DMS 273 treated with DMSO at 0.1 percent for 48 hours (cell line): ENCODE measurements at regions not wholly inside any gene's neighbourhood (a gene's known extent, or its start where the extent isn't known, plus 50 kb on each side); places are given as distances from the start of the nearest gene placed in this dataset.
"Not testable (repeated sequence)": the region's sequence is repeated elsewhere in the genome, so short reads cannot be mapped to it uniquely, and the experiment has no call there.

Experiments
- DNase-seq: peaks from one replicate; lab custom pipeline; 2025; lab: John Stamatoyannopoulos, UW

DNA sequence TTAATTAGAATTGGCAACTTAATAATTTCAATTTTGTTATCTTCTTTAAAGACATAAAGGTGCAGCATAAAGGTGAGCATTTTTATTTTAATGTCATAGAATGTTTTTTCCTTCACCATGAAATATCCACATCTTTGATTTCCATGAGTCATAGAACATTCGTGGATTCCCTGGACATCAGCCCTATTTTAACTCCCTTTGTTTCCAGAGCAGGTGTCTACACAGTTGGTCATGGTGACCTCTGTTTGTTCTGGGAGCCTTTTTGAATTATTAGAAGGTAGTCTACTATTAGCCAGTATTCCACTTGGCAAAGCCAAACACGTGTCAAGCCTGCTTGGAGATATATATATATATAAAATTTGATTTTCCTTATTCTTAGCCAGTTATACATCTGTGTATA, 572.9 kb downstream of the LTN1 start:
- DNase-seq = no peak

- no peak for DNase-seq
These were observed 573.8 kb downstream of the LTN1 start for GRCh38 chr21:28418726-28419514.

- DNase-seq = no peak
These were observed 582.4 kb downstream of the LTN1 start for GRCh38 chr21:28410256-28410655.

DNA sequence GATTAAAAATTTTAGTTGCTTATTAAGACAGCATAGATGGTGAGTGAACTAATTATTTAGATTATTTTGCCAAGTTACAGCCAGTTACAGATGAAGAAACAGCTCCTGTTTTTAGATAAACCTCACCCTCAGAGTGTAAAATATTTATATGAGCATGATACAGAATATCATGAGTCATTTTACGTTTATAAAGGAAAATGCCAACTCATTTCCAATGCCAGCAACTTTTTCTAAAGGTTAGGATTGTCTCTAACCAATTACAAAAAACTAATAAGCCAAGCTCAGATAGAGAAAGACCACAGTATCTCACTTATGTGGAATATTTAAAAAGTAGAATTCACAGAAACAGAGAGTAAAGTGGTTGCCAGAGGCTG, 590.1 kb downstream of the LTN1 start:
- no peak for DNase-seq

- DNase-seq = no peak
These were observed 595.6 kb downstream of the LTN1 start for GRCh38 chr21:28397040-28397439.

DNA sequence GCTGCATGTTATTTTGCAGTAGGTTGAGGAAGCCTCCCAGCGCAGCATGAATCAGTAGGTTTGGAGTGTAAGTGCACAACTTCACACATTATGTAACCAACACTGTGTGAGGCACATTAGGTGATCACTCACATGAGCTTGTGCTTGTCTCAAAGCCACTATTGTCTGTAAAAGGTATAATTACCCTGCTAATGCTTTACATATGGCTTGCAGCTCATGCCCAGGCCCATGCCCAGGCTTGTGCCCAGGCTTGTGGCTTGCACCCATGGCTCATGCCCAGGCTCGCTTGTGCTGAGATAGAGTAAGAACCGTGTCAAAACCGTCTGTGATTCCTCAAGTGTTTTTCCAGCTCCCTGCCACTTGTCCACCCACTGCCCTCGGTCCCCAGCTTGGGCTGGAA, 596.3 kb downstream of the LTN1 start:
- DNase-seq = no peak

DNA sequence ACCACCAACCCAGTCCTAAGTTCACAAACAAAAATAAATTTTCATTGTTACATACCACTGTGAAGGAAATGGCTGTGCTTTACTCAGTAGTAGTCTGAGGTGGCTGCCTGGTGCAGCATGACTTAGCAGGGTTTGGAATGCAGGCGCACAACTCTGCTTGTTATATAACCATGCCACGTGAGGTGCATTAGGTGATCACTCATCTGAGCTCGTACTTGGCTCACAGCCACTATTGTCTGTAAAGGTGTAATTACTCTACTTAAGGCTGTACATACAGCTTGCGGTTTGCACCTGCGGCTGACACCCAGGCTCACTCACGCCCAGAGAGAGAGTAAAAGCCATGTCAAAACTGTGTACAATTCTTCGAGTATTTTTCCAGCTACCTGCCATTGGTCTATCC, 599.4 kb downstream of the LTN1 start:
- DNase-seq = no peak

DNA sequence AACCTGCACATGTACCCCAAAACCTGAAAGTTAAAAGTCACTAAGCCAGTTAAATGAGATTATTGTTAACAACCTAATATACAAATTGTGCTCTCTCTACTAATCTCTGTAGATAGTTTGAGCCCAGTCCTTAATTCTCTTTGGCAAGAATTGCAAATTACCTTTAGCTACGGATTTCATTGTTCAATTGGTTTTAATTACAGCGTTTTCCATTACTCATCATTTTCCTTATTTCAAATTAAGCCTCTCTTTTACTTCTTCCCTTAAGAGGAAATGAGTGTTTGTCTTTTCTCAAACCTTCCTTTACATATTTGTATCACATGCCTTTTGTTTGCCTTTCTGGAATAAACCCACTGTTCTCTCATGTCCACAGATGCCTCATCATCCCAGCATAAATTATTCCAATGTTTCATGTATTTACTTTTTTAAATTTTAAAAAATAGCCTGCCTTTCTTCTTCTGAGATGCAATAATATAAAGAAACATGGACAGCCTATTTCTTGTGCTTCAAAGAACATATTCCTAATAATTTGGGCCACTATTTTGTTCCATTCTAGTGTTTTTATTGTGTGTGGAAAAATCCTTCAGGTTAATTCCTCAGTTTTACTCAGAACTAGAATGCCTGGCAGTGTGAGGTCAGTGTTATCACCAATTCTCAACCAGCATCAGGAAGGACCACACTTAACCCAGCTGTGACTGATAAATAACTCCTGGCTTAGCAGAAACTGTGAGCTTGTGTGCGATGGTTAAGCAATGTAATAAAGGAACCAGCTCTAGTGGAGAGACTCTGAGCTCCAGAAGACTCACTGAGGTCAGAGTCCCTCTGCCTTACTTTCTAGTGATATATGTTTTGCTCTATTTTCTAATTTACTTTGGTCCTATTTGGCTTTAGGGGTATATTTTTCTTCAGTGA, 600.5 kb downstream of the LTN1 start:
- no peak for DNase-seq

GRCh38 chr21:28387220-28387619, 605.5 kb downstream of the LTN1 start:
- DNase-seq = no peak

GRCh38 chr21:28385845-28386244, 606.8 kb downstream of the LTN1 start:
- DNase-seq = no peak

- not testable (repeated sequence) for DNase-seq
These were observed 611.5 kb downstream of the LTN1 start for GRCh38 chr21:28381000-28381745.

- no peak for DNase-seq
These were observed 612.4 kb downstream of the LTN1 start for GRCh38 chr21:28380241-28380640.

GRCh38 chr21:28378026-28378425, 614.7 kb downstream of the LTN1 start:
- no peak for DNase-seq

- DNase-seq = no peak
These were observed 616.8 kb downstream of the LTN1 start for GRCh38 chr21:28375708-28376385.

GRCh38 chr21:28374881-28375280, 617.8 kb downstream of the LTN1 start:
- DNase-seq = no peak

DNA sequence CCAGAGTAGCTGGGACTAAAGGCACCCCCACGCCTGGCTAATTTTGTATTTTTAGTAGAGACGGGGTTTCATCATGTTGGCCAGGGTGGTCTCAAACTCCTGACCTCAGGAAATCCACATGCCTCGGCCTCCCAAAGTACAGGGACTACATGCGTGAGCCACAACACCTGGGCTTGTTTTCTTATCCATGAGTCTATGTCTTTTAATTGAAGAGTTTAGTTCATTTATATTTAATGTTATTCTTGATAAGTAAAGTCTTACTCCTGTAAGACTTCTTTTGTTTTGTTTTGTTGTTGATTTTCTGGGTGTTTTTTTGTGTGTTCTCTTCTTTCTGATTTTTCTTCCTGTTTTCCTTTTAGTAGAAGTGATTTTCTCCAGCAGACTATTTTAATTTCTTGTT, 621.0 kb downstream of the LTN1 start:
- no peak for DNase-seq

DNA sequence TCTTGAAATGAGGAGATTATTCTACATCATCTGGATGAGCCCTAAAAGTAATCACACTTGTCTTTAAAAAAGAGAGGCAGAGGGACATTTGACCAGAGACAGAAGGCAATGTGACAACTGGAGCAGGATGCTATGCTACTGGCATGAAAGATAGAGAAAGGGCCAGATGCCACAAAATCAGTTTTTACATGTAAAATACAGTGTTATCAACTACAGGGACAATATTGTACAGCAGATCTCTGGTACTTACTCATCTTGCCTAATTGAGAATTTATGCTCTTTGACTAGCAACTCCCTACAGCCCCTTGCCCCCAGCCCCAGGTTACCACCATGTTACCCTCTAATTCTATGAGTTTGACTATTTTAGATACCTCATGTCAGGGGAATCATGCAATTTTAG, 633.4 kb downstream of the LTN1 start:
- DNase-seq = no peak

DNA sequence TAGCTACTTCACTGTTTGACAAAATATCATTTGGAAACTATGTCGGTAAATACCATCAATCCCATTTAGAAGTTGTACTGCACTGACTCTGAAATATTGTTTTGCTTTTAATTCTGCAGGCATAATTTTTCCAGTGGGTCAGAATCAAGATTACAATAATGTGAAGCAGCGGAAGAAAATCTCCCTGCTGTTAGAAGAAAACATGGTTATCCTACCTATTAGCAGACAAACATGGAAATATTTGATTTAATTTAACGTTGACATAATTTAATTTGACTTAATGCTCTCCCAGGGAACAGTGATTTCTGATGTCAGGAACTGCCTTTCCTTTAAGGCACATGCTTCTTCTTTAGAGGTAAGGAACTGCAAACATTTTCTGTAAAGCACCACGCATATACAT, 634.0 kb downstream of the LTN1 start:
- no peak for DNase-seq

DNA sequence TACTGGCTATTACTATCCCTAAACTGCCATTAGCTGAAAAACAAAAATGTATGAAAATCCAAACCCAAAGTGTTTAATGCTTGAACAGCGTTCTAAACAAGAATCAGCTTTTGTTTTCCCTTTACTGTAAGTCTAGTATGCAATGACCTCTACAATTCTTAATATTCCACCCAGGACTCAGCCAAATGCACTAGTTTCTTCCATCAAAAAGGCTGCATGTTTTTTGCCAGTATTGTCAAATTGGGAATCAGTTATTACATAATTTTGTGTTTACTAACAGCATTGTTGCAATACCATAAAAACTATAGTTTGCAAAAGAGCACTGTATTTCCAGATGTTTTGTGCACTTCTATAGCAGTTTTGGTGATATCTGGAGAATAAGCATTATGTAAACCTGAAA, 634.5 kb downstream of the LTN1 start:
- DNase-seq = no peak

DNA sequence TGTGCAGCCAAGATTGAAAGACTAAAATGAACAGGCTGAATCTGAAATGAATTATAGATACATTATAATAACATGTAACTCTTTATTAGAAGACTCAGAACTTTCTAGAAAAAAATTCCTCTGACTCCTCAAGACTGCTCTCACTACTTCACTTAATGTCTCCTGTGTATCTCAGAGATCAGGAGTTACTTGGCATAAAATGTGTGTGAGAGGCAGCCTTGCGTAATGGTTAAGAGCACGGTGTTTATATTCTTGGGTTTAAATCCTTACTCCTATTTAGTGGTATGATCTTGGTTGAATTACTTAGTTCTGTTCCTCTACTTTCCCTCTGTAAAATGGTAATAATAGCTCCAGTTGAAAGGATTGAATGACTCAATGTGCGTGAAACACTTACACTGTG, 634.9 kb downstream of the LTN1 start:
- DNase-seq = no peak

- DNase-seq = no peak
These were observed 636.3 kb downstream of the LTN1 start for GRCh38 chr21:28356422-28356821.

- DNase-seq = no peak
These were observed 646.7 kb downstream of the LTN1 start for GRCh38 chr21:28345934-28346333.
